GM18519 (cell line): ENCODE measurements at regions not wholly inside any gene's neighbourhood (a gene's known extent, or its start where the extent isn't known, plus 50 kb on each side); places are given as distances from the start of the nearest gene placed in this dataset.
"Not testable (repeated sequence)": the region's sequence is repeated elsewhere in the genome, so short reads cannot be mapped to it uniquely, and the experiment has no call there.

ENCODE experiments used
- ATAC-seq: cut with Tn5 transposase; IDR thresholded peaks from one replicate; pipeline ENCODE4 v1.9.1; 2021; ENCODE audit warnings: mild to moderate bottlenecking, moderate library complexity; ENCODE audit not compliant: unreplicated experiment, low FRiP score

DNA sequence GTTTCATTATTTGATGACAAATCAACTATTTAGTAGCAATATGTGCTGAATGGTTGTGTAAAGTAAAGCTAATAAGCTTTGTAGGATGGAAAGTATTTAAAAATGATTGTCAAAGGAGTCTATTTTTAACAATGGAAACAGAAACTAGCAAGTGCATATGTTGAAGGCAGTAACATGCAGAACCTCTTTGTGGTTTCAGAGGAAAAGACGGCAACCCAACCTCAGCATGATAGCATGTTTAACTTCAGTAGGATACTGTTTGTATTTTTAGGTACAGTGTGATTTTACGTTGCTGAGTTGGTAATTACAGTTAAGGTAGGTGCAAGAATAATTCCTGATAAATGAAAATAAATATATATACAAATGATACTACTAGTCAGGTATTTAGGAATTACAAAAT is 545.4 kb downstream of the CDY1 start:
- ATAC-seq, result not testable (repeated sequence)

DNA sequence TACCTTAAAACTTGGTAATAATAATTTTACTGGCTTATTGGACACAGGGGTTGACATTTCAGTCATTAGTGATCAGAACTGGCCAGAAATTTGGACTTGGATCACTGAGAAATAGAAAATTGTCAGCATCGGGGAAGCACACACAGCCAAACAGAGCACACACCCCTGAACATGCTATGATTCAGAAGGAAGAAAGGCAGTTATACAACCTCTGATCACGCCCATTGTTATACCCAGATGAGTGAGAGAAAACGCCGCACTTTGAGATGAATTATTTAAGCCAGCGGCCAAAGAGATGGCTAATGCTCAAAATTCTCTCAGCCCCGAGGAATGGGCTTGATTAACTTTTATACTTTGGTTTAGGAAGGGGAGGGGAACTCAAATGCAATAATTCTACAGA is 557.4 kb downstream of the CDY1 start:
- ATAC-seq, result not testable (repeated sequence)

GRCh38 chrY:26224974-26225373 is 603.1 kb downstream of the CDY1 start:
- ATAC-seq, result not testable (repeated sequence)

DNA sequence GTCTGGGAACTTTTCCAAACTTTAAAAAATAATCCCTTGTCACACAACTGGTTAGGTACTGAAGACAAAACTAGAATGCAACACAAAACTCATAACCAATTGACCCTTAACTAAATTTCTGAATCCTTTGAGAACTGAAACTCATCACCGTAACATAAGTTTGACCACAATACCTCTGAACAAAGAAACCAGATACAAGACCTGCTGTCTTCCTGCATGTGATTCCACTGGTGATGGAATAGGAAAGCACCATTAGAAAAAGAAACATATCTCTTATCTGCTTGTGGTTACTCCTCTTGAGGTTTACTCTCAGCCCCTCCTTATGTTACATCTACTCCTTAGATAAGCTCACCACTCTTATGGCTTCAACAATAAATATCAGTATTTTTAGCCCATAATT is 603.6 kb downstream of the CDY1 start:
- peak; percentile 62 for ATAC-seq

GRCh38 chrY:26240944-26241343 is 619.0 kb downstream of the CDY1 start:
- ATAC-seq, result not testable (repeated sequence)

DNA sequence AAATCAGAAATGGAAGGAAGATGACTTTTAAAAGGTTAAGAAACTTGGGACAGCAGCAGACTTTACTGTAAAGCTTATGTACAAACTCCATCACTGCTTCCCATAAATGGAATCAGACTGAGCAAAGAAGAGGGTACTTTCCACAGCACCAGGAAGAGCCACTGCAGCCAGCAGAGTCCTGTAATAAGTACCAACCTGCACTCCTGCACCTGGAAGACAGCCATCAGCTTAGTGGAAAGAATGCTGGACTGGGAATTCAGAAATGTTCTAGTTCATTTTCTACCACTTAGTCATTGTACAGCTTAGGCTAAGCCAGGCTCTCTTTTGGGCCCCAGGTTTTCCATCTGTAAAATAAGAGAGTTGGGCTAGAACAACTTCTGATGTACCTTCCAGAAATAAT is 632.3 kb downstream of the CDY1 start:
- not testable (repeated sequence) for ATAC-seq

- ATAC-seq, result not testable (repeated sequence)
Observed at GRCh38 chrY:26265449-26265848, 643.5 kb downstream of the CDY1 start.

DNA sequence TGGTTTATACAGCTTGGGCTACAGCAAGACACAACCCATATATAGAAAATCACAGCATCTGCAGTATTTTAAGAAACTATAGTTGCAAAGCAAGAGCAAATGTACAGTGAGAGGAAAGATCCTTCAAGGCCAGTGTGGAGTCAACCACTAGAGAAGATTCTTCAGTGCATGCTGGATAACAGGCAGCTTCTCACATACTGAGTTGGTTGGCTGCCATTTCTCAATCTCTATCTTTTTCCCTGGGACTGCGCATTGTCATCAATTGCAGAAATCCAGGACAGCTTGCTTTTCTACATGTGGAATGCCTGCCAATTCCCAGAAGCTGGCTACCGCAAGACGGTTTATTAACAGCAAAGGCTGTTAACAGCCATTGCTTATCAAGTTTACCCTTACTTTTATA is 646.5 kb downstream of the CDY1 start:
- ATAC-seq, result not testable (repeated sequence)

- ATAC-seq, result not testable (repeated sequence)
Observed at GRCh38 chrY:26268934-26269333, 647.0 kb downstream of the CDY1 start.

- not testable (repeated sequence) for ATAC-seq
Observed at GRCh38 chrY:26273089-26273488, 651.2 kb downstream of the CDY1 start.

DNA sequence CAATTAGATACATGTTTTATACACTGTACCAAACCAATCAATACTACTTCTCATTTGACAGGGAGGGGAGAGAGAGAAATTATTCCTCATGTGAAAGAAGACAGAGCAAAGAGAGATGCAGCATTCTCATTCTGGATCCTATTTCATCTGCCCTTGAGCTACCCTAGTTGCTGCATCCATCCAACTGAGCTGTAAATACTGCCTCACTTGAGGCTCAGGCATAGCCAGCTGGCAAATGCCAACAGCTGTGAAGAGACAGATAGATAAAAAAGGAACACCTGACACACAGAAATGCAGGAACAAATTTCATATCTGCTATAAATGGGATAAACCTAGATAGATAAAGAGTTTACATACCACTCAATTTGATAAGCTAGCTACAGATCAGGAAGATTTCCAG is 684.1 kb downstream of the CDY1 start:
- ATAC-seq, result not testable (repeated sequence)

DNA sequence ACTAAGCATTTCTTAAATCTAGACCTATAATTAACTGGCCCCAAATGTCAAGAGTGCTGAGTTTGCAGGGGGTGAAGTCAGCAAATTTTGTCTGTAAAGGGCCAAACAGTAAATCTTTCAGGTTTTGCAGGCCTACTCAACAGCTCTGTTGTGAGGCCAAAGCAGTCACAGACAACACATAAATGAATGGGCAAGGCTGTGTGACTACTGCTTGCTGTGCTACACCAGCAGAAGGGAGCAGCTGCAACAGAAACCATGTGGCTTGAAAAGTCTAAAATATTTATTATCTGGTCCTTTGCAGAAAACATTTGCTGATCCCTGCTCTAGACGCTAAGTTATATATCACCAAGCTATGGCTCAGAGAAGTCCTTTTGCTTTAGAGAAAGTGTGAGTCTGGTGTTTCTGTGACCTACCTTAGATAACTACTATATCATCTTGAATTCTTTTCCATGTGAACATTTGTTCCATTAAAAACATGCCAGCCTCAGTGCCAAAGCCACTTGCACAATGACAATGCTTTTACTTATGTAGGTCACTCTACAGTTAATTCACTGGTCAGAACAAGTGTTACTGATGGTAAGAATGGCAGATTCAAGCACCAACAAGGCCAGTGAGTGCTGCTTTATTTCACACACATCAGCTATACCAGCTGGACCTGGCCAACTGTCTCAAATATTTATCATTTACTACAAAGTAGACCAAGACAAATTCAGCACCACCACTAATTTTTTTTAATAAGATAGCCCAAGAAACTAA is 684.9 kb downstream of the CDY1 start:
- ATAC-seq, result not testable (repeated sequence)

DNA sequence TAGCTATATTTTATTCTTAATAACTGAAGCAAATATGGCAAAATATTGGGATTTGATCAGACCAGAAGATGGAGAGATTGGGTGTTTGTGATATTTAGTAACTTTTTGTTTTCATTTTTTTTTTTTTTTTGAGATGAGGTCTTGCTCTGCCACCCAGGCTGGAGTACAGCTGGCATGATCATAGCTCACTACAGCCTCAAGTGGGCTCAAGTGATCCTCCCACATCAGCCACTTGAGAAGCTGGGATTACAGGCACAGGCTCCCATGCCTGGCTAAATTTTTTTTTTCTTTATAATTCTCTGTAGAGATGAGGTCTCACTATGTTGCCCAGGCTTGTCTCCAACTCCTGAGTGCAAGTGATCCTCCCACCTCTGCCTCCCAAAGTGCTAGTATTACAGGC is 686.4 kb downstream of the CDY1 start:
- not testable (repeated sequence) for ATAC-seq

- ATAC-seq, result not testable (repeated sequence)
Observed at GRCh38 chrY:26315065-26315464, 693.1 kb downstream of the CDY1 start.

- not testable (repeated sequence) for ATAC-seq
Observed at GRCh38 chrY:26319488-26320202, 697.7 kb downstream of the CDY1 start.

- ATAC-seq, result not testable (repeated sequence)
Observed at GRCh38 chrY:26322756-26323155, 700.8 kb downstream of the CDY1 start.

- not testable (repeated sequence) for ATAC-seq
Observed at GRCh38 chrY:26352931-26353330, 731.0 kb downstream of the CDY1 start.

- no peak for ATAC-seq
Observed at GRCh38 chrY:26354191-26354590, 732.3 kb downstream of the CDY1 start.

- ATAC-seq, result not testable (repeated sequence)
Observed at GRCh38 chrY:26359869-26360268, 738.0 kb downstream of the CDY1 start.

DNA sequence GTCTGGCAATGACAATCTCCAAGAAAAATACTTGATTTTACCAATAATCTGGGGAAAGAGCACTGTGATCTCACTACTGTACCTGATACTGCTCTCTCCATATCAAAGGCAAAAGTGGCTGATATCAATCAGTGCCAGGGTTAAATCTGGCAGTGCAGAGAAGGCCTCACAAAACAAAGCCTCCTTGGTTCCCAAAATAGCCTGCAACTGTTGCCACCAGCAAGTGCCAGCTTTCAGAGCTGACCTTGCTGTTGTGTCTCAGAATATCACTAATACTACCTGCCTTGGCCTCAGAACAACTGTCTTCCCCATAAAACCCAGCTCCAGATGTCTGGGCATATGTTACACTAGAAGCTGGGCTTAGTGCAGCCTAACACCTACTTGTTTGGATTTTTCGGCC is 738.6 kb downstream of the CDY1 start:
- not testable (repeated sequence) for ATAC-seq

GRCh38 chrY:26363442-26363841 is 741.5 kb downstream of the CDY1 start:
- not testable (repeated sequence) for ATAC-seq

GRCh38 chrY:26366091-26366490 is 744.2 kb downstream of the CDY1 start:
- not testable (repeated sequence) for ATAC-seq
